ENCODE measurements at regions not wholly inside any gene's neighbourhood (a gene's known extent, or its start where the extent isn't known, plus 50 kb on each side); places are given as distances from the start of the nearest gene placed in this dataset.

DNA sequence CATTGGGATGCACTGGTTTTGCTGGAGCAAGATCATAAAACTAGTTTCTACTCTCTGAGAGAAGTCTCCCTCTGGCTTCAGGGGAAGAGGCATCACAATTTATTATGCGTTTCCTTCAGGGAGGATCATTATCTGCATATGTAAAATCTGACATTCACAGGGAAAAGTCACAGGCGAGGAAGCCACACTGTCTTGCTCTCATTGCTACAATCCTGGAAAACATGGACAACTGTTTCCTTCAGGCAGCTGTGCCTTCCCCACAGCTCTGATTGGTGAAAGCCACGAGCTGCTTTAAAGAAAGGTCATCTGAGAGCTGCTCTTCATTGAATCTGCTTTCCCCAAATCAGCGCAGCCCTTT is 397.8 kb downstream of the MED10 start:
- TF ChIP-seq, protein P1, sequence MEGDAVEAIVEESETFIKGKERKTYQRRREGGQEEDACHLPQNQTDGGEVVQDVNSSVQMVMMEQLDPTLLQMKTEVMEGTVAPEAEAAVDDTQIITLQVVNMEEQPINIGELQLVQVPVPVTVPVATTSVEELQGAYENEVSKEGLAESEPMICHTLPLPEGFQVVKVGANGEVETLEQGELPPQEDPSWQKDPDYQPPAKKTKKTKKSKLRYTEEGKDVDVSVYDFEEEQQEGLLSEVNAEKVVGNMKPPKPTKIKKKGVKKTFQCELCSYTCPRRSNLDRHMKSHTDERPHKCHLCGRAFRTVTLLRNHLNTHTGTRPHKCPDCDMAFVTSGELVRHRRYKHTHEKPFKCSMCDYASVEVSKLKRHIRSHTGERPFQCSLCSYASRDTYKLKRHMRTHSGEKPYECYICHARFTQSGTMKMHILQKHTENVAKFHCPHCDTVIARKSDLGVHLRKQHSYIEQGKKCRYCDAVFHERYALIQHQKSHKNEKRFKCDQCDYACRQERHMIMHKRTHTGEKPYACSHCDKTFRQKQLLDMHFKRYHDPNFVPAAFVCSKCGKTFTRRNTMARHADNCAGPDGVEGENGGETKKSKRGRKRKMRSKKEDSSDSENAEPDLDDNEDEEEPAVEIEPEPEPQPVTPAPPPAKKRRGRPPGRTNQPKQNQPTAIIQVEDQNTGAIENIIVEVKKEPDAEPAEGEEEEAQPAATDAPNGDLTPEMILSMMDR (IDR thresholded peaks at IDR 0.05): no peak
- no peak for TF ChIP-seq POLR2A (IDR thresholded peaks at IDR 0.05)
- 77 to 80% methylated on average over 4 of the region's 4 CpGs for WGBS, 2 donors
- Histone ChIP-seq H3K36me3 (ENCODE audit: low read depth, missing control alignments) (no peaks in the 10 kb centered on the region), H3K27me3 (no peaks in the 10 kb centered on the region), H3K9me3 (no peaks in the 10 kb centered on the region), H3K4me3 (no peak overlapping the region), H3K27ac (no peak overlapping the region), H3K4me1 (no peaks in the 10 kb centered on the region)
- DNase-seq: no peak
- intact Hi-C loops (cut with DNase I; ENCODE audit: low total_unique reads): no loop called here

- Histone ChIP-seq H3K27ac (no peak overlapping the region), H3K36me3 (ENCODE audit: low read depth, missing control alignments) (no peaks in the 10 kb centered on the region), H3K9me3 (no peaks in the 10 kb centered on the region), H3K4me1 (no peaks in the 10 kb centered on the region), H3K27me3 (no peaks in the 10 kb centered on the region), H3K4me3 (no peak overlapping the region)
- intact Hi-C loops (cut with DNase I; ENCODE audit: low total_unique reads): no loop called here
- DNase-seq: no peak
- no peak for TF ChIP-seq POLR2A (IDR thresholded peaks at IDR 0.05)
- TF ChIP-seq, protein P1 (IDR thresholded peaks at IDR 0.05): no peak
- 50 to 51% methylated on average over 6 of the region's 6 CpGs for WGBS, 2 donors
Measured at GRCh38 chr5:5979761-5980537, 398.4 kb downstream of the MED10 start.

- 66 to 78% methylated on average over 3 of the region's 3 CpGs for WGBS, 2 donors
- H3K4me1 ChIP-seq: no peaks in the 10 kb centered on the region
- TF ChIP-seq, protein P1 (IDR thresholded peaks at IDR 0.05): no peak
- no peak for TF ChIP-seq POLR2A (IDR thresholded peaks at IDR 0.05)
- no peak overlapping the region for H3K4me3 ChIP-seq
- H3K9me3 ChIP-seq: no peaks in the 10 kb centered on the region
- no peak overlapping the region for H3K27ac ChIP-seq
- no peaks in the 10 kb centered on the region for H3K27me3 ChIP-seq
- intact Hi-C loops (cut with DNase I; ENCODE audit: low total_unique reads): no loop called here
- DNase-seq: peak; percentile 29
- no peaks in the 10 kb centered on the region for H3K36me3 ChIP-seq (ENCODE audit: low read depth, missing control alignments)
Measured at GRCh38 chr5:5979377-5979760, 399.0 kb downstream of the MED10 start.

GRCh38 chr5:5978501-5979376 is 399.6 kb downstream of the MED10 start:
- H3K4me1 ChIP-seq: no peaks in the 10 kb centered on the region
- DNase-seq: no peak
- TF ChIP-seq, protein P1 (IDR thresholded peaks at IDR 0.05): no peak
- TF ChIP-seq POLR2A (IDR thresholded peaks at IDR 0.05): no peak
- H3K9me3 ChIP-seq: no peaks in the 10 kb centered on the region
- WGBS, 2 donors: 70 to 78% methylated on average over 10 of the region's 10 CpGs
- H3K27me3 ChIP-seq: no peaks in the 10 kb centered on the region
- H3K27ac ChIP-seq: no peak overlapping the region
- intact Hi-C loops (cut with DNase I; ENCODE audit: low total_unique reads): no loop called here
- H3K36me3 ChIP-seq (ENCODE audit: low read depth, missing control alignments): no peaks in the 10 kb centered on the region
- H3K4me3 ChIP-seq: no peak overlapping the region
